ENCODE measurements at regions not wholly inside any gene's neighbourhood (a gene's known extent, or its start where the extent isn't known, plus 50 kb on each side); places are given as distances from the start of the nearest gene placed in this dataset.

- TF ChIP-seq CHD1 (IDR thresholded peaks at IDR 0.05; ENCODE audit: low read depth, low read length), result no peak
- no peak for TF ChIP-seq CEBPB (IDR thresholded peaks at IDR 0.05; ENCODE audit: low read depth, low read length)
- TF ChIP-seq POLR2A (IDR thresholded peaks at IDR 0.05; ENCODE audit: low read depth, low read length), result no peak
- no peak for TF ChIP-seq RAD21 (IDR thresholded peaks at IDR 0.05; ENCODE audit: low read length)
- TF ChIP-seq CTCF (conservative IDR thresholded peaks at IDR 0.05; ENCODE audit: low read depth, low read length), result no peak
- no peak for TF ChIP-seq RFX5 (IDR thresholded peaks at IDR 0.05; ENCODE audit: low read depth, low read length)
- TF ChIP-seq FOS (IDR thresholded peaks at IDR 0.05; ENCODE audit: low read depth, low read length), result no peak
- TF ChIP-seq RCOR1 (IDR thresholded peaks at IDR 0.05; ENCODE audit: insufficient replicate concordance, low read length), result no peak
- no peak for TF ChIP-seq MXI1 (IDR thresholded peaks at IDR 0.05; ENCODE audit: borderline replicate concordance, low read depth, low read length)
- TF ChIP-seq, protein P1, sequence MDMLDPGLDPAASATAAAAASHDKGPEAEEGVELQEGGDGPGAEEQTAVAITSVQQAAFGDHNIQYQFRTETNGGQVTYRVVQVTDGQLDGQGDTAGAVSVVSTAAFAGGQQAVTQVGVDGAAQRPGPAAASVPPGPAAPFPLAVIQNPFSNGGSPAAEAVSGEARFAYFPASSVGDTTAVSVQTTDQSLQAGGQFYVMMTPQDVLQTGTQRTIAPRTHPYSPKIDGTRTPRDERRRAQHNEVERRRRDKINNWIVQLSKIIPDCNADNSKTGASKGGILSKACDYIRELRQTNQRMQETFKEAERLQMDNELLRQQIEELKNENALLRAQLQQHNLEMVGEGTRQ (IDR thresholded peaks at IDR 0.05; ENCODE audit: low read depth, low read length), result no peak
- no peak for TF ChIP-seq BHLHE40 (IDR thresholded peaks at IDR 0.05; ENCODE audit: low read depth, low read length)
- TF ChIP-seq, protein P2, sequence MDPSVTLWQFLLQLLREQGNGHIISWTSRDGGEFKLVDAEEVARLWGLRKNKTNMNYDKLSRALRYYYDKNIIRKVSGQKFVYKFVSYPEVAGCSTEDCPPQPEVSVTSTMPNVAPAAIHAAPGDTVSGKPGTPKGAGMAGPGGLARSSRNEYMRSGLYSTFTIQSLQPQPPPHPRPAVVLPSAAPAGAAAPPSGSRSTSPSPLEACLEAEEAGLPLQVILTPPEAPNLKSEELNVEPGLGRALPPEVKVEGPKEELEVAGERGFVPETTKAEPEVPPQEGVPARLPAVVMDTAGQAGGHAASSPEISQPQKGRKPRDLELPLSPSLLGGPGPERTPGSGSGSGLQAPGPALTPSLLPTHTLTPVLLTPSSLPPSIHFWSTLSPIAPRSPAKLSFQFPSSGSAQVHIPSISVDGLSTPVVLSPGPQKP (IDR thresholded peaks at IDR 0.05; ENCODE audit: borderline replicate concordance, low read depth, low read length), result no peak
- no peak for TF ChIP-seq SMC3 (IDR thresholded peaks at IDR 0.05; ENCODE audit: low read depth, low read length)
- TF ChIP-seq MAFK (IDR thresholded peaks at IDR 0.05; ENCODE audit: low read depth, low read length), result 0 out of 2 replicates have a peak, but pooled peaks have one; percentile 25
Observed at GRCh38 chr2:18722101-18722500, 132.7 kb upstream of the NT5C1B start.

Data from IMR-90 (cell line).